Right lobe of liver (tissue), 6 donors: ENCODE measurements at regions not wholly inside any gene's neighbourhood (a gene's known extent, or its start where the extent isn't known, plus 50 kb on each side); places are given as distances from the start of the nearest gene placed in this dataset.

Experiments
- ATAC-seq, 4 donors: fragments of 200-7000 bp; cut with Tn5 transposase; one replicate each; pipeline ENCODE4 v1.9.1; 2020; ENCODE audit warnings: mild to moderate bottlenecking in 4 of 4, moderate library complexity in 4 of 4
- DNase-seq, 3 donors: peaks; one replicate each; pipeline ENCODE4 v3.0.0-alpha.2; 2020
- H3K27ac ChIP-seq, 3 donors: fragments of 200-600 bp; one replicate each; pipeline ENCODE4 v1.8.0; 2022
- H3K27me3 ChIP-seq, 2 donors: fragments of 200-600 bp; one replicate each; pipeline ENCODE4 v1.8.0; 2022
- H3K36me3 ChIP-seq, 4 donors: fragments of 200-600 bp; sonication (generic) in 1 of 4; one replicate each; pipeline versions ENCODE4 v1.5.1 to v1.8.0; 2017 to 2022; ENCODE audit warnings: control low read depth in 1 of 4
- H3K4me1 ChIP-seq, 4 donors: fragments of 200-600 bp; sonication (generic) in 1 of 4; one replicate each; pipeline versions ENCODE4 v1.5.1 to v1.8.0; 2017 to 2022; ENCODE audit warnings: control low read depth in 1 of 4
- H3K4me3 ChIP-seq, 3 donors: fragments of 200-600 bp; one replicate each; pipeline ENCODE4 v1.8.0; 2022
- H3K9me3 ChIP-seq, 4 donors: fragments of 200-600 bp; sonication (generic) in 1 of 4; one replicate each; pipeline versions ENCODE4 v1.5.1 to v1.8.0; 2017 to 2022; ENCODE audit warnings: control low read depth in 1 of 4
- CTCF ChIP-seq, 4 donors: fragments of 200-600 bp in 3 of 4; fragments of 450-650 bp in 1 of 4; IDR thresholded peaks; one replicate each; pipeline versions ENCODE4 v1.5.1 to v1.8.0; 2016 to 2022; ENCODE audit warnings: antibody characterized with exemption in 4 of 4, mild to moderate bottlenecking in 2 of 4
- POLR2A ChIP-seq: fragments of 450-650 bp; IDR thresholded peaks from one replicate; pipeline ENCODE4 v1.6.1; 2017; ENCODE audit warnings: antibody characterized with exemption, mild to moderate bottlenecking
- WGBS: methylation state at CpG from one replicate; pipeline ENCODE4 v1.1.6; 2018; ENCODE audit warnings: low coverage, low lambda C conversion rate; ENCODE audit not compliant: insufficient coverage; ENCODE audit errors: missing lambda C conversion rate; 5-methylcytosine and 5-hydroxymethylcytosine counted together
- intact Hi-C, 2 donors: fragments of 100-400 bp; cut with DNase I; formaldehyde crosslinking; loops; one replicate each; pipeline versions ENCODE4 v1.11.2 to v1.14.1; 2022
- donor health status: DM: no; HTN: yes; CAD: no.
- donor health status: DM: no; HTN: no; CAD: no.
- donor health status: DM: no; HTN: no; CAD: no.
- donor health status: DM: no; HTN: yes; CAD: no.
- donor health status: DM: no; HTN: yes; CAD: no.

- intact Hi-C loops, result no loop called here
- Histone ChIP-seq H3K4me3 (no peak overlapping the region), H3K27me3 (no peaks in the 10 kb centered on the region), H3K36me3 (no peaks in the 10 kb centered on the region), H3K9me3 (no peaks in the 10 kb centered on the region), H3K4me1 (no peaks in the 10 kb centered on the region), H3K27ac (no peak overlapping the region)
- DNase-seq, result no peak
- no peak for ATAC-seq
- 46% methylated on average over 4 of the region's 4 CpGs for WGBS
- TF ChIP-seq CTCF (IDR thresholded peaks at IDR 0.05) (no peak), POLR2A (no peak)
Observed at GRCh38 chr3:38992117-38992760, 59.5 kb downstream of the SCN11A start.

GRCh38 chr3:38990621-38991020 lies 61.1 kb downstream of the SCN11A start:
- H3K27ac ChIP-seq, result no peak overlapping the region

GRCh38 chr3:38989917-38990510 lies 61.7 kb downstream of the SCN11A start:
- TF ChIP-seq POLR2A (no peak), CTCF (IDR thresholded peaks at IDR 0.05) (no peak)
- WGBS, result 64% methylated on average over 5 of the region's 7 CpGs
- no peaks in the 10 kb centered on the region for H3K9me3 ChIP-seq

More at GRCh38 chr3:38990621-38991020, 61.1 kb downstream of the SCN11A start:
- no peaks in the 10 kb centered on the region for H3K27me3 ChIP-seq
- ATAC-seq, result no peak
- intact Hi-C loops, result no loop called here
- DNase-seq, result no peak
- no peaks in the 10 kb centered on the region for H3K4me1 ChIP-seq
- no peaks in the 10 kb centered on the region for H3K36me3 ChIP-seq
- WGBS, result 58% methylated on average over 3 of the region's 3 CpGs
- H3K9me3 ChIP-seq, result no peaks in the 10 kb centered on the region
- TF ChIP-seq POLR2A (no peak), CTCF (IDR thresholded peaks at IDR 0.05) (no peak)
- no peak overlapping the region for H3K4me3 ChIP-seq

GRCh38 chr3:38988955-38989354 lies 62.8 kb downstream of the SCN11A start:
- H3K4me3 ChIP-seq, result no peak overlapping the region
- H3K36me3 ChIP-seq, result no peaks in the 10 kb centered on the region
- H3K27me3 ChIP-seq, result no peaks in the 10 kb centered on the region
- no peaks in the 10 kb centered on the region for H3K4me1 ChIP-seq
- no peak for TF ChIP-seq POLR2A
- TF ChIP-seq CTCF (IDR thresholded peaks at IDR 0.05), result no peak
- no peak for ATAC-seq
- DNase-seq, result no peak
- no peaks in the 10 kb centered on the region for H3K9me3 ChIP-seq
- WGBS, result 50% methylated on average over 1 of the region's 3 CpGs
- intact Hi-C loops, result no loop called here
- no peak overlapping the region for H3K27ac ChIP-seq

More at GRCh38 chr3:38989917-38990510, 61.7 kb downstream of the SCN11A start:
- H3K27ac ChIP-seq, result no peak overlapping the region
- no peak for DNase-seq
- intact Hi-C loops, result no loop called here
- no peaks in the 10 kb centered on the region for H3K36me3 ChIP-seq
- H3K27me3 ChIP-seq, result no peaks in the 10 kb centered on the region
- no peaks in the 10 kb centered on the region for H3K4me1 ChIP-seq
- H3K4me3 ChIP-seq, result no peak overlapping the region
- ATAC-seq, result no peak
